ENCODE measurements at regions not wholly inside any gene's neighbourhood (a gene's known extent, or its start where the extent isn't known, plus 50 kb on each side); places are given as distances from the start of the nearest gene placed in this dataset.

DNA sequence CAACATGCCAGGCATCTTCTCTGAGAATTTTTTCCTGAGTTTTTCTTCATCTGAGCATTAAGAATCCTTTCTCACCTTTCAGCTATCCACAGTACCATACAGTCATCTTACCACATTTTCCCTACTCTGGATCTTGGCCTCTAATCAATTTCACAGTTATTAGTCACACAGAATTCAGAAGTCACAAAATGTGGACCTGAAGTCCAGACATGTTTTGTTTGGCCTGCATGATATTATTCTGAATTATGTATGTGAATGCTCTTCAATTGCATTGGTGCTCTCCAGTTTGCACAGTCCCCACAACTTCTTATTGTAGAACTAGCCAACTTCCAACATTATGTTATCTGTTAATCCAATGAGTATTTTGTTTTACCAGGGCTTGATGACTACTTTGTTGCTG is 102.3 kb upstream of the GRIA3 start:
- ChIA-PET CTCF (no interaction called here), POLR2A (no interaction called here)
- H3K4me1 ChIP-seq (ENCODE audit: insufficient read depth, low read length) = no peaks in the 10 kb centered on the region
- no peak for TF ChIP-seq CTCF (IDR thresholded peaks at IDR 0.05)
- no peak for ATAC-seq (ENCODE audit: poor library complexity)
- H3K36me3 ChIP-seq (ENCODE audit: insufficient read depth, low read length) = no peaks in the 10 kb centered on the region
- no peaks in the 10 kb centered on the region for H3K9me3 ChIP-seq (ENCODE audit: control insufficient read depth in 1 of 2, insufficient read depth in 1 of 2, low read length in 2 of 2)
- DNase-seq = no peak
- Mint-ChIP-seq H3K27ac (no peak overlapping the region), H3K4me1 (ENCODE audit: low read depth) (no peaks in the 10 kb centered on the region), H3K4me3 (no peak overlapping the region), H3K27me3 (no peaks in the 10 kb centered on the region), H3K36me3 (ENCODE audit: low read depth) (no peaks in the 10 kb centered on the region), H3K9me3 (no peaks in the 10 kb centered on the region)
- intact Hi-C loops (cut with DNase I, micrococcal nuclease) = no loop called here
- no peaks in the 10 kb centered on the region for H3K27me3 ChIP-seq (ENCODE audit: control insufficient read depth in 1 of 2, insufficient read depth in 2 of 2, low read length in 2 of 2)
- no peak overlapping the region for H3K4me3 ChIP-seq (ENCODE audit: low read length)
- no peak overlapping the region for H3K27ac ChIP-seq (ENCODE audit: low read depth in 1 of 2, low read length in 2 of 2)

- ATAC-seq (ENCODE audit: poor library complexity) (no peak), DNase-seq (no peak)
- ChIA-PET POLR2A (no interaction called here), CTCF (no interaction called here)
- Mint-ChIP-seq H3K4me1 (ENCODE audit: low read depth) (no peaks in the 10 kb centered on the region), H3K27me3 (no peaks in the 10 kb centered on the region), H3K36me3 (ENCODE audit: low read depth) (no peaks in the 10 kb centered on the region), H3K4me3 (no peak overlapping the region), H3K9me3 (no peaks in the 10 kb centered on the region), H3K27ac (no peak overlapping the region)
- no peaks in the 10 kb centered on the region for H3K27me3 ChIP-seq (ENCODE audit: control insufficient read depth in 1 of 2, insufficient read depth in 2 of 2, low read length in 2 of 2)
- TF ChIP-seq CTCF (IDR thresholded peaks at IDR 0.05) = no peak
- H3K27ac ChIP-seq (ENCODE audit: low read depth in 1 of 2, low read length in 2 of 2) = no peak overlapping the region
- intact Hi-C loops (cut with DNase I, micrococcal nuclease) = no loop called here
- no peak overlapping the region for H3K4me3 ChIP-seq (ENCODE audit: low read length)
- H3K36me3 ChIP-seq (ENCODE audit: insufficient read depth, low read length) = no peaks in the 10 kb centered on the region
- no peaks in the 10 kb centered on the region for H3K4me1 ChIP-seq (ENCODE audit: insufficient read depth, low read length)
- H3K9me3 ChIP-seq (ENCODE audit: control insufficient read depth in 1 of 2, insufficient read depth in 1 of 2, low read length in 2 of 2) = no peaks in the 10 kb centered on the region
Observed at GRCh38 chrX:123083924-123084323, 100.2 kb upstream of the GRIA3 start.

DNA sequence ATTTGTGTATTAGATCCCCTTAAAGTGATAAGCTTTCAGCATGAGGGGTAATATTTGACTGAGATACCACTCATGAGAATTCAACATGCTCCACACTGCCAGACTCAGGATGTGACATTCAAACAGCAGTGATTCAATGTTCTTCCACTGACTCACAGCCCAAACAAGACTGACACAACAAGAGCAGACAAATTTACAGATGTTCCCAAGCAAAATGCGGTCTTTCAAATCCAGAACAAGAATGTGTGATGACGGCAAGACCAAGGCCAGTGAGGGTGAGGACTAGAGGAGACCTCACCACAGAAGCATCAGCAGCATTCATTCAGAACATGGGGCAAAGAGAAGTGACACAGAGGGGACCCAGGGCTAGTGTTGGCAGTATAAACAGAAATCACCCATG is 99.3 kb upstream of the GRIA3 start:
- Mint-ChIP-seq H3K4me1 (ENCODE audit: low read depth) (no peaks in the 10 kb centered on the region), H3K27me3 (no peaks in the 10 kb centered on the region), H3K36me3 (ENCODE audit: low read depth) (no peaks in the 10 kb centered on the region), H3K9me3 (no peaks in the 10 kb centered on the region), H3K4me3 (no peak overlapping the region), H3K27ac (no peak overlapping the region)
- intact Hi-C loops (cut with DNase I, micrococcal nuclease) = no loop called here
- no peak for TF ChIP-seq CTCF (IDR thresholded peaks at IDR 0.05)
- Histone ChIP-seq H3K4me1 (ENCODE audit: insufficient read depth, low read length) (no peaks in the 10 kb centered on the region), H3K27ac (ENCODE audit: low read depth in 1 of 2, low read length in 2 of 2) (no peak overlapping the region), H3K36me3 (ENCODE audit: insufficient read depth, low read length) (no peaks in the 10 kb centered on the region), H3K4me3 (ENCODE audit: low read length) (no peak overlapping the region), H3K9me3 (ENCODE audit: control insufficient read depth in 1 of 2, insufficient read depth in 1 of 2, low read length in 2 of 2) (no peaks in the 10 kb centered on the region), H3K27me3 (ENCODE audit: control insufficient read depth in 1 of 2, insufficient read depth in 2 of 2, low read length in 2 of 2) (no peaks in the 10 kb centered on the region)
- ATAC-seq (ENCODE audit: poor library complexity) (no peak), DNase-seq (no peak)
- ChIA-PET POLR2A (no interaction called here), CTCF (no interaction called here)
